Renal cortex interstitium (tissue), 11 donors: ENCODE measurements at regions not wholly inside any gene's neighbourhood (a gene's known extent, or its start where the extent isn't known, plus 50 kb on each side); places are given as distances from the start of the nearest gene placed in this dataset.
A peak's percentile ranks its signal among the peaks of the same experiment; 100 is the strongest.
"Not testable (repeated sequence)": the region's sequence is repeated elsewhere in the genome, so short reads cannot be mapped to it uniquely, and the experiment has no call there.

ENCODE experiments used
- DNase-seq, 11 donors: peaks; one replicate each; pipeline ENCODE4 v3.0.0-alpha.2; 2013; ENCODE audit warnings: low read depth in 9 of 11, low spot score in 4 of 11; ENCODE audit errors: extremely low read depth in 1 of 11

DNA sequence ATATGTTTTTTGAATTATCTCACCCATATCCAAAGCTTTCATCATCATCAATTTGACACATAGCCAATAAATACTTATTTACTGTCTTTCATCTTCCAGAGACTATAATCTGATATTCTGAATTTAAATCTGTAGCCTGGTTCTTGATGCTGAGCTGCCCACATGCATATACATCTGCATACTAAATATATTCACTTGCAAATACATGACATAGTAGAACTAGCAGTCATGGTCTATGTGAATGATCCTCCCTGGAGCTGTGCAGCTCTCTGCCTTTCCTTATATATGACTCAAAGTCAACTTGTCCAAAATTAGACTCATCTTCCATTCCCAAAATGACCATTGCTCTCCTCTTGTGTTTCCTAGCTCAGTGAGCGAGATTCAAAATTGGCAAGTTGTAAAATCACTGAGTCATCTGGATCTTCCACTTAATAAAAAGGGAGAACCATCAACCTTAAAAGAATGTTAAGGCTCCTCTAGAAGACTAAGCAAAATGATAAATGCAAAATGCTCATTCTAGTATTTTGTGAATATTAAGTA lies 448.2 kb downstream of the PPARGC1A start:
- DNase-seq: no peak

DNA sequence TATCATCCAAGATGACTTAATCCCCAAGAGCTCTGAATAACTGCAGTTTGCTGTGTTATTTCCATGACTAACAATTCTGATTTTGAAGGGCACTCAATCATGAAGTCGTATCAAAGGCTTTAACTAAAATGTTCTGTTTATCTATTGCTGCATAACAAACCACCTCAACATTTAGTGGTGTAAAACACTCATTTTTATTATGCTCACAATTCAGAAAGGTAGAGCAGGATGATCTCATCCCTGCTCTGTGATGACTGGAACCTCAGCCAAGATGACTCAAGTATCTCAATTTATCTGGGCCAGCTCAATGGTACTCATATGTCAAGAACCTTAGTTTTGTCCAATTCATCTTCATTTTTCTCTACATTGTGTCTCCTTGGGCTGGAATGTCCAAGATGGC lies 451.1 kb downstream of the PPARGC1A start:
- DNase-seq: no peak

DNA sequence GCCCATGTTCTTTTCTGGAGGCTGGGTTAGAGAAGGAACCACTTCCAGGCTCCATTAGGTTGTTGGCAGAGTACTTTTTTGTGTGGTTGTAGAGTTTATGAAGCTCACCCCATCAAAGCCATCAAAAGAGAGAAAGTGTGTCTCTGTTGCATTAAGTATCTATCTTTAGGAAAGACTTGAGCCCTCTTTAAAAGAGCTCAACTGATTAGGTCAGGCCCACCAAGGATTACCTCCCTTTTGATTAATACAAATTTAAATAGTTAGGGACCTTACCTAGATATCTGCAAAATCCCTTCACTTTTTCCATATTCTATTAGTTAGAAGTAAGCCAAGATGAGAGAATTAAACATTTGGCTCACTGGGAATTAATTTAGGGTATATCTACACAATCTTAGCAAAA lies 460.4 kb downstream of the PPARGC1A start:
- no peak for DNase-seq

DNA sequence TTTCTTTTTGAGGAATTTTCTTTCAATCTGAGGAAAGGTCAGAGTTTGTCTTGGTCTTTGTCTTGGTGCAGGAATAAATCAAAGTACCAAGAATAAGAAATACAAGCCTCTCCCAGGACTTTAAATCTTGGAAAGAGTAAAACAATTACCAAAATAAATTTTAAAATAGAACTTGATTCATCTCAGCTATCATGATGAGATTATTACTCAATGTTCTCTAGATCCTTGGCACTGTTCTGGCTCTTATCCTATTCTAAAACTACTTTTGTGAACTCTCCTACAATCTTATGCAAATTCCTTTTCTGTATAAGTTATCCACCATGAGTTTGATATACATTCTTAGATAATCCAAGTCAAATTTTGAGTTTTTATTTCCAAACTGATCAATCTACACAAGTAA lies 464.3 kb downstream of the PPARGC1A start:
- no peak for DNase-seq

DNA sequence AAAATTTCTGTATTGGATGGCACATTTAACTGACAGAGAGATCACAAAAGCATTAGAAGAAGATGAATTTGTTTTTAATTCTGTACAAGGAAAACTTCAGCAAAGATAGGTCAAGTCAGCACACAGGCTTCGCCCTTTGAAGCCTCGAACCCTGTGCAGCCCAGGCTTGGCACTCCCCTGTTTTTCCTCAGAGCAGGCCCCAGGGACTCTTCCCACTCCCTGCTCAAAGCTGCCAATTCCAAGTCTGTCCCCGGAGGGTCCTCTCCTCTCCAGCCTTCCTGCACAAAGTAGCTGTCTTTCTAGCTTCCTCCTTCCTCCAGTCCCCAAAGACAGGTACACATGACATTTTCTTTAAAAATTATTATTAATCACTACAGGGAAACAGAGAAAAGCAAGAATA lies 466.3 kb downstream of the PPARGC1A start:
- no peak for DNase-seq

DNA sequence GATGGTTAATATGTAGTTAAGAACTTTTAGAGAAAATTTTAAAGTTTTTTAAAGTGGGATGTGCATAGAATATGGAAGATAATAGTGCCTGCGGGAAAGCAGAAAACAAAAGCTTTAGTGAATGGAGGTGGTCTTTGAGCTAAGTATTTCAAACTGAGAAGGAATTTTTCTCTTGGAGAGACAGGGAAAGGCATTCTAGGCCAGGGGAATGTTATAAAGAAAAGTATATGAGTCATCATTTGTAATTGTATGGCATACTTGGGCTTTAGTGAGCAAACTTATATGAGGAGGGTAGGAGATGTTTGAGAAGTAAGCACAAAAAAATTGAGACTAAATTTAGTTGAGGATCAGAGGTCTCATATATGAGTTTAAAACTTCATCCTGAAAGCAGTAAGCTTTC lies 467.0 kb downstream of the PPARGC1A start:
- DNase-seq: no peak

DNA sequence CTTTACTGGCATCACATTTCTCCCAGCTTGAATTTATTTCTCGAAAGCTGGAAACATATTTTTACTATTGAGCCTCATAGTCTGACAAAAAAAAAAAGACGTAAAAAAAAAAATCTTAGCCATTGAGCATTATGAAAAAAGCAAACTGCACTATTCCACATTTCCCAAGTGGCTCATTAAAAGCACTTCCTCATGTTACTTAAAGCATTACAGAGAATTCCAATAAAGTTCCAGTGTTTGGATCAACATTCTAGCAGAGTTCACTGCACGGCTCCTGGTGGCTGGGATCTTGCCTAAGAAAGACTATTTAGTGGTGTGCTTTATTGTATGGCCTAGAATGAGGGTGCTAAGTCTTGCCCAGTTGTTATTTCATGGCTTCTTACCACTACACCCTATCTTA lies 476.2 kb downstream of the PPARGC1A start:
- DNase-seq: peak in 8 of 11 donors; percentile 7 to 41 (median 17)

DNA sequence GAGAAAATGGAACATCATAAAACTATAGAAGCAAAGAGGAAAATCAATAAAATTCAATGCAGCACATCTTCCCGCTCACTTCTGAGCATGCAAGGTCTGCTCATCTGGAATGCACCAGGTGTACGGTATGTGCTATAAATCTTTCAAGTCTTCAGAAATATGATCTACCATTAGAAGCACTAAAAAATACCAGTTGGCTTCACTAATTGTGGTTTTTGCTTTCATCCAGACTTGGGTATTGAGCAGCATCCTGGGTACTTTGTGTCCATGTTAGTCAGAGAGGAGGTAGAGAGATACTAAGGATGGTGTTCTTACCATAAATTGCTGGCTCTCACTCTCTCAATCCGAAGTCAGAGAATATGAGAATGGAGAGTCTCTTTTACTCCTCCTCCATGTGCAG lies 477.1 kb downstream of the PPARGC1A start:
- DNase-seq: peak in 4 of 11 donors; percentile 15 to 26 (median 20)

DNA sequence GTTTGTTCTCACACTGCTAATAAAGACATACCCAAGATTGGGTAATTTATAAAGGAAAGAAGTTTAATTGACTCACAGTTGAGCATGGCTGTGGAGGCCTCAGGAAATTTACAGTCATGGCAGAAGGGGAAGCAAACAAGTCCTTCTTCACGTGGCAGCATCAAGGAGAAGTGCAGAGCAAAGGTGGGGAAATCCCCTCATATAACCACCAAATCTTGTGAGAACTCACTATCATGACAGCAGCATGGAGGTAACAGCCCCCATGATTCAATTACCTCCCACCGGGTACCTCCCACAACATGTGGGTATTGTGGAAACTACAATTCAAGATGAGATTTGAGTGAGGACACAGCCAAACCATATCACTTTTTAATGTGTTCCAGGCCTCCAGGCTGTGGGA lies 480.9 kb downstream of the PPARGC1A start:
- not testable (repeated sequence) for DNase-seq

DNA sequence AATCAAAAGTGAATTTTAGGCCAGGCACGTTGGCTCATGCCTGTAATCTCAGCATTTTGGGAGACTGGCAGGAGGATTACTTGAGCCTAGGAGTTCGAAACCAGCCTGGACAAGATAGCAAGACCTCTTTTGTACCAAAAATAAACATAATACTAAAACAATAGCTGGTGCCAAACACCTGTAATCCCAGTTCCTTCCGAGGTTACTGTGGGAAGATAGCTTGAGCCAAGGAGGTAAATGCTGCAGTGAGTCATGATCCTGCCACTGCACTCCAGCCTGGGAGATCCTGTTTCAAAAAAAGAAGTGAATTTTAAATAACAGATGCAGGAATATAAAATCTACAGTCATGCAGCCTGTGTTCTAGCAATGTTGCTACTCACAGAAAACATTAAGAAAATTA lies 488.3 kb downstream of the PPARGC1A start:
- no peak for DNase-seq

DNA sequence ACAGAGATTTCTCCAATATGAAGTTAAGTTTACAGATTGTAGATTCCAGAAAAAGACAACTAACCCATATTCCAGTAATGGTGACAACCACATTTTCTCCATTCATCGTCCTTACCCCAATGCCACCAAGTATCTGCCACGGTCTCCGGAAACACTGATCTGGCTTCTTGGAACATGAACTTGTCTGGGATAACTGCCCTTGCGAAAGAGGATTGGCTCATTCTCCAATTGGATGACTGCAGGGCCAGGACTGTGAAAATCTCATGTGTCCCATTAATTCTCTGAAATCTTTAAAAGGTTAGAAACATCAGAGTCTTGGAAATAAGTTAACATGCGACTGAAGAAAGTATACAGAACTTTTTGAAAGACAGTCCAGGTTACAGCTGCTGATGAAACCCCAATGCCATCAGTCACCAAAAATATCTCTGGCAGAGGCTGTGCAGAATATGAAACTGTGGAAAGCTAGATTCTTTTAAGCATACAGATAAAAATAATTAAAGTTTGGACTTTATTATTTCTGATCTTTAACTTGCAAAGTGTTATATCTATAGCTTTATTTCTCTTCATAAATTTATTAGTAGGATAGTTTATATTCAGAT lies 496.9 kb downstream of the PPARGC1A start:
- DNase-seq: no peak

DNA sequence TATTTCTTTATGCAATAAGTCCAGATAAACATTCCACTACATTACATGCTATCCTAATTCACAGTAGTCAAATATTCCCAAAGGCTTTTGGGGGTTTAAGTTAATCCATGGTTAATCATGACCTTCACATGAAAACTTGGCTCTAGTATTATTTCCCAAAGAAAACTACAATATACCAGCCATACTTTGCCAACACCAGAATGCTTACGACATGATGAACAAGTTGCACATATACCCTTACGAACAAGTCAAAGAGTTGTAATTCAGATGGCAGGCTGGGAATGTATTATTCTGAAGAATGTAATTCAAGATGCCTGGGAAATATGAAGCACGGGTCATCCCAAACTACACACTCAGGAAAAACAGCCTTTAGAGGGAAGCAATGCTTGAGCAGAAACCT lies 499.6 kb downstream of the PPARGC1A start:
- no peak for DNase-seq

DNA sequence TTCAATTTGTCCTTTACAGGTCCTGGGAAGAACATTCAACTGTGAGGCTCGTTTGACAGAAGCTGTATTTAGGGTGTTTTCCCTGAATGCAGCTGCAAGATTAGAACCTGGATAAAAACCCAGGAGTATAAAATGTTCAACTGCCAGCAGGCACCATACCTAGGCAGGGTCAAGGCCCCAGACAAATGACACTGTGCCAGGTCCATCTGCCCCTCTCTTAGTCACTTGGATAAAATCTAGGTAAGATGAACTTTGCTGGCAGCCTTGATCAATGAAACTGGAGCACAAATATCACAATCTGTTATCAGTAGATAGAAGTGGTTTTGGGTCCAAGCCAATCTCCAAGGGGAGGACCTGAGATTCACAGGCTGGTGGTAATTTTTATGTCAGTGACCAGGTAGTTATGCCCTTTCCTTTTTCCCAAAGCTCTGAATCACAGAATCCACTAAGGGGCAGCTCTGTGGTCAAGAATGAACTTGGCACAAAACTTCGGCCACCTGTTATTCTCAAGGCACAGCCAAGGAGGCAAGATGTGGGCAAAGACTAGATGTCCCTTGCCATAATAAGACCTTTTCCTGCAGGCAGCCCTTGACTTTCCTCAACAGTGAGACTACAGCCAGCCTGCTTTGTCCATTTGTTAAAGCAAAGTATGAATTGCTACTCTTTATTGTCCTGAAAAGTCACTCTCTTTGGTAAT lies 501.0 kb downstream of the PPARGC1A start:
- DNase-seq: no peak

DNA sequence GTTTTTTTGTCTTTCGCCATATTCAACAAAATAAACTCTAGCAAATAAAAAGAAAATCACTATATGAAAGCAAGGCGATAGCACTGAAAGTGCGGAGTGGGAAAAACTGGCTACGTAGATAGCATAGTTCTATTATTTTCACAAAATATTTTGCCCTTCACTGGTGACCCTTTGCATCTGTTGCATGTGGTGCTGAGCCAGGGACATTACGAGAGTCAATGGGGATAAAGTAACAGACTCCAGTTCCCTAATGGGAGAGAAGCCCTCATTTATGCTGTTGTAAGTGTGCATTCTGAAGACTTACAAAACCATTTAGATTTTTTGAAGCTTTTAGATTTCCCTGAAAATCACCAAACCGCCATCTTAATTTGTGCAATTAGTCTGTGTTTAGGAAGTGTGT lies 501.6 kb downstream of the PPARGC1A start:
- no peak for DNase-seq

DNA sequence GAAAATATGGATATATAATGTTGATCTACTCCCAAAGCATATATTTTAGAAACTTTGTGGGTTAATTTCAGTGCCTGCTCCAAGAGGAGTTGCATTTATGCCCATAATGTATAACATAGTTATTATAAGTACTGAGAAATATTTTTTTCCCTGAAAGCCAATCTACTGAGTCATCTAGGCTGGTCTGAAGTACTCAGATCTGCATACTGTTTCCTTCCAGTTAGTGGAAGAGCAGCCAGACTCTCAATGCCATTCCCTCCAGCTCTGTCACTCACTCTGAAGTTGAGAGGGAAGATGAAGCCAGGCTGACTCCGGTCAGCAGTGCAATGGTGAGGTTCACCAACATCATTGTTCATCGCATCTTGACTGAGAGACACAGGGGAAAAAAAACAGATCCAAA lies 505.1 kb downstream of the PPARGC1A start:
- no peak for DNase-seq

DNA sequence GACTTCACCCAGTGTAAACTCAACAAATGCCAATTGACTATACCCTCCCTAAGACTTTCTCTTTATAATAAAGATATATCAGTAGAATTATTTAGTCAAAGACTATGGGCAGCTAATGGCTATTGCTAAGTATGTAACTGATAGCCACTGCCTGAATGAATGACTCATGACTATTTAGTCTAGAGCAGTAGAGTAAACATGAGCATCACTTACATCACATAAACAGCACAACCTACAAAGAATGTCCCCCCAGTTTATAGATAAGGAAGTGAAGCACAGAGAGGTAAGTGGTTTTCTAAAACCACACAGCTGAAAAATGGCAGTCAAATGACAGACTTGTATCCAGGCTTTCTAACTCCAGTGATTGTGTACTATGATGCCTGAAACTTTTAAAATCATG lies 507.0 kb downstream of the PPARGC1A start:
- no peak for DNase-seq

DNA sequence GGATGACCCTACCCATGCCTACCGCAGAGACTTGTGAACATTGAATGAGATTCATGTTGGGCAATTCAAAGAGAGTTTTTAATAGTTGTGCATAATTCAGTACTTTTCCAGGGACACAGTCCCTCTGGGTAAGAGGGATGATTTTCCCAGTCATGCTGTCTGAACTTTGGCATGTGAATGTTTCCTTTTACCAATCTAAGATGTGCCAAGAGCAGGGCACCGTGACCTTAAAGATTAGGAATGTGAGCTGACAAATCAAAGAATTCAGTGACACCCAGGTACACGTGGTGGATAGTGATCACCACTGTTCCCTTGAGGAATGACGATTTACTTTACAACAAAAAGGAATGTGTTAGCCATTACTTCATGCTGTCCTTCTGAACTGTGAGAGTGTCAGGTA lies 515.6 kb downstream of the PPARGC1A start:
- DNase-seq: peak in 1 of 11 donors; percentile 24

DNA sequence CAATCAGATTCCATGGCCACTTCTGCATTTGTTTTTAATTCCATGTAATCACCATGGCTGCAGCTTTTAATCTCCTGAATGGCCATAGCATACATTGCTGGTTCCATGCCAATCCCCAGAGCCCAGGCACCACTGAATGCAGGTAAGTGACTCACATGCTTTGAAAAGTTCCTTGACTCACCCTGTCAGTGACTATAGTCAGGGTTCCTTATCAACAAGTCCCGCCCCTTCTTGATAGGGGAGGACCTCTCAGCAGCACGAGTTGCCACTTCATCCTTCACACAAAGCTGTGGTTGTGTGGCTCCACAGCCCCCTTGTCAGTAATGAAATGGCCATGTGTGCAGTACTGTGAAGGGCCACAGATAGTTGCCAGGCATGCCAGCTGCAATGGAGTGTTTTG lies 516.6 kb downstream of the PPARGC1A start:
- DNase-seq: no peak

DNA sequence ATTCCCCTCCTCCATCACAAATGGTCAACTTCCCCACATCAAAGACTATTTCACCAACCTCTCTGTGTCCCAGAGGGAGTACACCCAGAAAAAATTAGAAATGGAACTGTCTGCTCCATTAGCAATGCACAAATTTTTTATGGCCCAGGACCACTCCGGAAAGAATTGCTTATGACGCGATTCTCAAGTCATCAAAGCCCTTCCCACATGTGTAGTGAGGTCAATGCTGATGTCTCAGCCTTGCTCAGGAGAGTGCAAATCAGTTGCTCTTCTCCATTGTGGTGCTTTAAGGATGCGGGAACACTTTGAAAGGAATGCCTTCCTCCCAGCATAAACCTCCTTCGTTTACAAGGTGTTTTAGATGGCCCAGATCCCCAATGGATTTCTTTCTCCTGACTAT lies 518.3 kb downstream of the PPARGC1A start:
- no peak for DNase-seq

DNA sequence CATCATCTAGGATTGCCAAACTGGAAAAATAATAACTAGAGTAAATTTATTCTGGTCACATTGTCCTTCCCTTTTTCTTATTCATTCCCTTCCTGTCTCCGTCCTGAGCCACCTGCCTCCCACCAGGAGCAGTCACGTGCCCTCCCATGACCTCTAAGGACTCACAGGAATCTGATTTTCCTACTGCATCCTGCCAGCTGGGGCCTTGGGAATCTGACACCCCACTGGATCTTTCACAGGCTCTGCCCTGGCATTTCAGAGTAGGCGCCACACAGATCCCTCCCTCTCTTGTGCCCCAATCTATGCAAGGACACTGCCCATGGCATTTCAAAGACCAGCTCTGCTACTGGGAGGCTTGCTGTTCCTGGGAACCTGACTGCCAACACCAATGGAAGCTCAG lies 520.5 kb downstream of the PPARGC1A start:
- DNase-seq: peak in 2 of 11 donors; percentile 16 to 24
